IMR-90 (cell line): ENCODE measurements at regions not wholly inside any gene's neighbourhood (a gene's known extent, or its start where the extent isn't known, plus 50 kb on each side); places are given as distances from the start of the nearest gene placed in this dataset.

Experiments used
- ATAC-seq: fragments of 200-7000 bp; cut with Tn5 transposase; 2 replicates; pipeline ENCODE4 v1.9.1; 2020; ENCODE audit warnings: low read depth, mild to moderate bottlenecking, moderate library complexity
- BruUV-seq: library from RNA; stranded (reverse); fragments of 400-500 nt; replicated peaks from 2 replicates; lab custom pipeline; 2021; lab: Mats Ljungman, UMichigan
- CTCF ChIA-PET: fragments of 300-600 bp; formaldehyde crosslinking; extraction: SDS; loops from one replicate; lab custom pipeline; 2021; ENCODE audit warnings: antibody characterized with exemption; lab: Yijun Ruan, JAX
- POLR2A ChIA-PET: fragments of 300-600 bp; sonication (Branson Sonifier 250); formaldehyde crosslinking; loops from one replicate; lab custom pipeline; 2022; ENCODE audit warnings: antibody characterized with exemption; ENCODE audit not compliant: unreplicated experiment; lab: Charles Lee
- DNase-seq: peaks from one replicate; pipeline ENCODE4 v3.0.0; 2013
- H2AFZ ChIP-seq: replicated peaks from 2 replicates; pipeline ENCODE3; 2013; ENCODE audit warnings: low read length, mild to moderate bottlenecking; ENCODE audit not compliant: poor library complexity
- H2AK5ac ChIP-seq: 2 replicates; pipeline ENCODE4 v1.6.1; 2013; ENCODE audit warnings: low read depth, low read length, inconsistent platforms
- H2AK9ac ChIP-seq: replicated peaks from 2 replicates; pipeline ENCODE3; 2013; ENCODE audit warnings: mild to moderate bottlenecking, low read depth, low read length, moderate library complexity; ENCODE audit not compliant: poor library complexity
- H2BK120ac ChIP-seq: 2 replicates; pipeline ENCODE4 v1.6.1; 2013; ENCODE audit warnings: low read depth, low read length, inconsistent platforms
- H2BK15ac ChIP-seq: 3 replicates; pipeline ENCODE4 v1.6.1; 2013; ENCODE audit warnings: low read depth, low read length, inconsistent platforms
- H2BK20ac ChIP-seq: 2 replicates; pipeline ENCODE4 v1.6.1; 2013; ENCODE audit warnings: low read depth, mild to moderate bottlenecking, inconsistent platforms, low read length, moderate library complexity
- H2BK5ac ChIP-seq: 2 replicates; pipeline ENCODE4 v1.6.1; 2013; ENCODE audit warnings: mild to moderate bottlenecking, low read depth, low read length, inconsistent platforms; ENCODE audit not compliant: poor library complexity, severe bottlenecking
- H3K14ac ChIP-seq: replicated peaks from 2 replicates; pipeline ENCODE4 v1.6.1; 2013; ENCODE audit warnings: low read depth, low read length, inconsistent platforms
- H3K18ac ChIP-seq: 2 replicates; pipeline ENCODE4 v1.6.1; 2013; ENCODE audit warnings: low read depth, low read length, control low read depth
- H3K23ac ChIP-seq: 2 replicates; pipeline ENCODE4 v1.6.1; 2013; ENCODE audit warnings: low read depth, low read length, inconsistent platforms
- H3K27ac ChIP-seq: 2 replicates; pipeline ENCODE4 v1.5.1; 2013; ENCODE audit warnings: mild to moderate bottlenecking, control low read depth, low read length; ENCODE audit not compliant: insufficient read depth
- H3K27me3 ChIP-seq: 2 replicates; pipeline ENCODE4 v1.6.1; 2013; ENCODE audit warnings: low read length; ENCODE audit not compliant: control insufficient read depth, insufficient read depth
- H3K36me3 ChIP-seq: 2 replicates; pipeline ENCODE4 v1.6.1; 2013; ENCODE audit warnings: low read length, mixed read lengths; ENCODE audit not compliant: control insufficient read depth, insufficient read depth
- H3K4ac ChIP-seq: 2 replicates; pipeline ENCODE4 v1.6.1; 2013; ENCODE audit warnings: low read depth, low read length, inconsistent platforms
- H3K4me1 ChIP-seq: 2 replicates; pipeline ENCODE4 v1.6.1; 2013; ENCODE audit warnings: low read length, mixed read lengths; ENCODE audit not compliant: control insufficient read depth, insufficient read depth
- H3K4me2 ChIP-seq: 2 replicates; pipeline ENCODE4 v1.6.1; 2013; ENCODE audit warnings: low read depth, mild to moderate bottlenecking, control low read depth, low read length, moderate library complexity
- H3K4me3 ChIP-seq: 2 replicates; pipeline ENCODE4 v1.5.1; 2013; ENCODE audit warnings: low read depth, mild to moderate bottlenecking, control low read depth, low read length, moderate library complexity; ENCODE audit not compliant: insufficient read depth
- H3K56ac ChIP-seq: 2 replicates; pipeline ENCODE4 v1.6.1; 2013; ENCODE audit warnings: low read length, inconsistent platforms; ENCODE audit not compliant: insufficient read depth; ENCODE audit errors: extremely low read depth
- H3K79me1 ChIP-seq, 2 experiments: 2 replicates each; pipeline ENCODE4 v1.6.1; 2013; ENCODE audit warnings: low read length in 2 of 2, inconsistent platforms in 1 of 2, low read depth in 1 of 2
- H3K9ac ChIP-seq: 2 replicates; pipeline ENCODE4 v1.6.1; 2013; ENCODE audit warnings: low read depth, low read length, control low read depth
- H3K9me1 ChIP-seq: 2 replicates; pipeline ENCODE4 v1.6.1; 2013; ENCODE audit warnings: low read length, inconsistent platforms; ENCODE audit not compliant: insufficient read depth
- H3K9me3 ChIP-seq: 2 replicates; pipeline ENCODE4 v1.6.1; 2013; ENCODE audit warnings: low read length; ENCODE audit not compliant: control insufficient read depth, insufficient read depth
- H4K20me1 ChIP-seq: 2 replicates; pipeline ENCODE4 v1.6.1; 2013; ENCODE audit warnings: low read length, inconsistent platforms; ENCODE audit not compliant: insufficient read depth
- H4K5ac ChIP-seq: 2 replicates; pipeline ENCODE4 v1.6.1; 2013; ENCODE audit warnings: mild to moderate bottlenecking, low read depth, low read length, control low read depth
- H4K8ac ChIP-seq, 2 experiments: 2 replicates each; pipeline ENCODE4 v1.6.1; 2013; ENCODE audit warnings: low read depth in 2 of 2, low read length in 2 of 2, control low read depth in 1 of 2, inconsistent platforms in 1 of 2
- H4K91ac ChIP-seq: 2 replicates; pipeline ENCODE4 v1.6.1; 2013; ENCODE audit warnings: low read depth, low read length, inconsistent platforms; ENCODE audit not compliant: insufficient read depth
- BHLHE40 ChIP-seq: fragments of 150-350 bp; IDR thresholded peaks from 2 replicates; pipeline ENCODE4 v1.6.1; 2016; ENCODE audit warnings: mild to moderate bottlenecking, low read depth, low read length
- MXI1 ChIP-seq: IDR thresholded peaks from 2 replicates; pipeline ENCODE4 v1.6.1; 2012; ENCODE audit warnings: low read depth, mild to moderate bottlenecking, low read length, moderate library complexity, borderline replicate concordance
- NFE2L2 ChIP-seq: fragments of 150-350 bp; IDR thresholded peaks from 2 replicates; pipeline ENCODE4 v1.6.1; 2016; ENCODE audit warnings: low read depth, mild to moderate bottlenecking, low read length
- RAD21 ChIP-seq: IDR thresholded peaks from 2 replicates; pipeline ENCODE4 v1.6.1; 2012; ENCODE audit warnings: low read length, improper control_type of control experiment
- USF2 ChIP-seq: fragments of 150-350 bp; IDR thresholded peaks from 2 replicates; pipeline ENCODE4 v1.6.1; 2017; ENCODE audit warnings: mild to moderate bottlenecking, antibody characterized with exemption, low read length, low read depth
- WGBS, 2 experiments: methylation state at CpG; one replicate each; pipeline versions ENCODE4 v1.1.5 to v1.1.7; 2013; ENCODE audit warnings: missing lambda C conversion rate in 2 of 2; ENCODE audit not compliant: insufficient read length in 1 of 2; ENCODE audit errors: extremely low coverage in 2 of 2; 5-methylcytosine and 5-hydroxymethylcytosine counted together
- dilution Hi-C: fragments of 300-500 bp; cut with HindIII; formaldehyde crosslinking; loops from one replicate; pipeline ENCODE4 v1.14.3; 2018; ENCODE audit warnings: low sequenced_read_pairs; ENCODE audit not compliant: unreplicated experiment
- in situ Hi-C: fragments of 300-500 bp; cut with MboI; formaldehyde crosslinking; loops from 3 replicates; pipeline ENCODE4 v1.14.3; 2019; ENCODE audit warnings: low sequenced_read_pairs, inconsistent platforms, mixed read lengths
- intact Hi-C: fragments of 100-400 bp; cut with micrococcal nuclease; formaldehyde crosslinking; loops from 2 replicates; pipeline ENCODE4 v1.10.0; 2022
- TF ChIP-seq, protein P1 (sequence below): conservative IDR thresholded peaks from 2 replicates; pipeline ENCODE4 v1.5.1; 2012; ENCODE audit warnings: mild to moderate bottlenecking, low read depth, low read length, improper control_type of control experiment

GRCh38 chr3:175913286-175913685 is 1054.2 kb downstream of the NAALADL2 start:
- no peak overlapping the region for H2BK20ac ChIP-seq
- no peak overlapping the region for H2BK15ac ChIP-seq
- intact Hi-C loops (no loop called here), dilution Hi-C loops (no loop called here), in situ Hi-C loops (no loop called here)
- H2AK9ac ChIP-seq = no peak overlapping the region
- no peak for ATAC-seq
- no peak overlapping the region for H3K27ac ChIP-seq
- ChIA-PET CTCF (no interaction called here), POLR2A (no interaction called here)
- no peak overlapping the region for H3K9ac ChIP-seq
- H3K36me3 ChIP-seq = no peaks in the 10 kb centered on the region
- no peak overlapping the region for H3K14ac ChIP-seq
- TF ChIP-seq MXI1 = no peak
- TF ChIP-seq USF2 = no peak
- TF ChIP-seq RAD21 = no peak
- TF ChIP-seq, protein P1, sequence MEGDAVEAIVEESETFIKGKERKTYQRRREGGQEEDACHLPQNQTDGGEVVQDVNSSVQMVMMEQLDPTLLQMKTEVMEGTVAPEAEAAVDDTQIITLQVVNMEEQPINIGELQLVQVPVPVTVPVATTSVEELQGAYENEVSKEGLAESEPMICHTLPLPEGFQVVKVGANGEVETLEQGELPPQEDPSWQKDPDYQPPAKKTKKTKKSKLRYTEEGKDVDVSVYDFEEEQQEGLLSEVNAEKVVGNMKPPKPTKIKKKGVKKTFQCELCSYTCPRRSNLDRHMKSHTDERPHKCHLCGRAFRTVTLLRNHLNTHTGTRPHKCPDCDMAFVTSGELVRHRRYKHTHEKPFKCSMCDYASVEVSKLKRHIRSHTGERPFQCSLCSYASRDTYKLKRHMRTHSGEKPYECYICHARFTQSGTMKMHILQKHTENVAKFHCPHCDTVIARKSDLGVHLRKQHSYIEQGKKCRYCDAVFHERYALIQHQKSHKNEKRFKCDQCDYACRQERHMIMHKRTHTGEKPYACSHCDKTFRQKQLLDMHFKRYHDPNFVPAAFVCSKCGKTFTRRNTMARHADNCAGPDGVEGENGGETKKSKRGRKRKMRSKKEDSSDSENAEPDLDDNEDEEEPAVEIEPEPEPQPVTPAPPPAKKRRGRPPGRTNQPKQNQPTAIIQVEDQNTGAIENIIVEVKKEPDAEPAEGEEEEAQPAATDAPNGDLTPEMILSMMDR = no peak
- TF ChIP-seq BHLHE40 = no peak
- no peak for TF ChIP-seq NFE2L2
- no peak overlapping the region for H3K4ac ChIP-seq
- H3K79me1 ChIP-seq = no peaks in the 10 kb centered on the region
- H3K4me2 ChIP-seq = no peak overlapping the region
- H4K20me1 ChIP-seq = no peaks in the 10 kb centered on the region
- H3K9me3 ChIP-seq = no peaks in the 10 kb centered on the region
- peak; percentile 18 for DNase-seq
- BruUV-seq = no TSS peak
- no peak overlapping the region for H3K4me3 ChIP-seq
- H4K91ac ChIP-seq = no peak overlapping the region
- H3K4me1 ChIP-seq = no peaks in the 10 kb centered on the region
- H2BK5ac ChIP-seq = no peak overlapping the region
- no peak overlapping the region for H4K5ac ChIP-seq
- no peaks in the 10 kb centered on the region for H3K9me1 ChIP-seq
- H3K27me3 ChIP-seq = no peaks in the 10 kb centered on the region
- no peak overlapping the region for H2BK120ac ChIP-seq
- H3K23ac ChIP-seq = no peak overlapping the region
- H2AFZ ChIP-seq = no peak overlapping the region
- no peak overlapping the region for H4K8ac ChIP-seq
- no peak overlapping the region for H2AK5ac ChIP-seq
- H3K18ac ChIP-seq = no peak overlapping the region
- no peak overlapping the region for H3K56ac ChIP-seq
- no CpG with 5 or more reads among the region's 3 CpGs for WGBS, 2 experiments
